GM12874 (cell line): ENCODE measurements at regions not wholly inside any gene's neighbourhood (a gene's known extent, or its start where the extent isn't known, plus 50 kb on each side); places are given as distances from the start of the nearest gene placed in this dataset.

Experiments used
- TF ChIP-seq, protein P1 (sequence below): IDR thresholded peaks from 2 replicates; pipeline ENCODE4 v1.5.1; 2011; ENCODE audit warnings: low read depth, mild to moderate bottlenecking, control low read depth, low read length, moderate library complexity; ENCODE audit not compliant: insufficient read depth

DNA sequence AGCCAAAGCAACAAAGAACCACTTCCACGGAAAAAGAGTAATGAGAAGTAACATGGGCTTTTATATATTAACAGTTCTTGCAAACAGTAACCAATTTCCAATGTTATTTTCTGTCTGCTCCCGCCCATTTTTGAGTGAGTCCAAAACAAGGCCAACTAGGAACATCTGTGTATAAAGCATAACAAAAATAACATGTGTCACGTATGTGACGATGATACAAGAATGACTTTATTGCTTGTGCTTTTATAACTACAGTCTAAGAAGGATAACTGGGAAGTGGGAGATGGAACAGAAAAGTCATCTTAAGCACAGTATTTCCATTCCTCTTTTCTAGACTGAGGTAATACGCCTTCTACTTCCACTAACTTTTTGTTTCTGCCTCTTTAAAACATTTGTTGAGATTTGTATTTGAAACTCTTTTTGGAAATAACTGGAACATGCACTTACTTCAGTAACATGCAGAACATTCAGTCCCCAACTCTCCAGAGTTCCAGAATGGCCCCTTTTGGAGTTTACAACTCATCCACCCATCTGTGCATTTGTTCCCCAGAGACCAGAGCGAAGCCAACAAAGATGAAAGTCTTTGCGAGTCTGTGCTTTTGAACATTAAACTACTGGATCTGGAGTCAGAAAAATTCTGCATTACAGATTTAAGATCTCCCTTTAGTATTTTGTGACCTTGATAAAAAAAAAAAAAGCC is 143.0 kb upstream of the ZRANB2 start:
- TF ChIP-seq, protein P1, sequence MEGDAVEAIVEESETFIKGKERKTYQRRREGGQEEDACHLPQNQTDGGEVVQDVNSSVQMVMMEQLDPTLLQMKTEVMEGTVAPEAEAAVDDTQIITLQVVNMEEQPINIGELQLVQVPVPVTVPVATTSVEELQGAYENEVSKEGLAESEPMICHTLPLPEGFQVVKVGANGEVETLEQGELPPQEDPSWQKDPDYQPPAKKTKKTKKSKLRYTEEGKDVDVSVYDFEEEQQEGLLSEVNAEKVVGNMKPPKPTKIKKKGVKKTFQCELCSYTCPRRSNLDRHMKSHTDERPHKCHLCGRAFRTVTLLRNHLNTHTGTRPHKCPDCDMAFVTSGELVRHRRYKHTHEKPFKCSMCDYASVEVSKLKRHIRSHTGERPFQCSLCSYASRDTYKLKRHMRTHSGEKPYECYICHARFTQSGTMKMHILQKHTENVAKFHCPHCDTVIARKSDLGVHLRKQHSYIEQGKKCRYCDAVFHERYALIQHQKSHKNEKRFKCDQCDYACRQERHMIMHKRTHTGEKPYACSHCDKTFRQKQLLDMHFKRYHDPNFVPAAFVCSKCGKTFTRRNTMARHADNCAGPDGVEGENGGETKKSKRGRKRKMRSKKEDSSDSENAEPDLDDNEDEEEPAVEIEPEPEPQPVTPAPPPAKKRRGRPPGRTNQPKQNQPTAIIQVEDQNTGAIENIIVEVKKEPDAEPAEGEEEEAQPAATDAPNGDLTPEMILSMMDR, result no peak

GRCh38 chr1:71222668-71223067 is 141.8 kb upstream of the ZRANB2 start:
- TF ChIP-seq, protein P1, result no peak

GRCh38 chr1:71210718-71211117 is 129.9 kb upstream of the ZRANB2 start:
- TF ChIP-seq, protein P1, result no peak

DNA sequence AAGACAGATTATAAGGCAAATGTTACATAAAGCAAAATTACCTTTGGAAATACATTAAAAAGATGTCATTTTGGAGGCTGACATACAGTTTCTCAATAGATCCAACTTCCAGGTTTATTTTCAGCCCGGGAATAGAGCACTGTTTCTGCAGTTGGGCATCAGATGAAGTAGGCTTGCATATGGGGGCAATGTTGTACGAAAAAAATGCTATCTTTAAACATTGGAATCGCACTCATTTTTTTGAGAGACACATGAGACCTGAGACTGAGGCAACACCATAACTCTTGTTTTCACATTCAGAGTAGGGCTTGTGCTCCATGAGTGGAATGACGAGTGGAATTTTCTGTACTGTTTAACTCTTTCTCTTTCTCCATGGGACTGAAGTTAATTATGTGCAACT is 122.4 kb upstream of the ZRANB2 start:
- TF ChIP-seq, protein P1, result no peak

- TF ChIP-seq, protein P1, result no peak
These were observed 119.7 kb upstream of the ZRANB2 start for GRCh38 chr1:71200503-71200902.

- TF ChIP-seq, protein P1, result no peak
These were observed 115.8 kb upstream of the ZRANB2 start for GRCh38 chr1:71196685-71197084.

- TF ChIP-seq, protein P1, result no peak
These were observed 112.3 kb upstream of the ZRANB2 start for GRCh38 chr1:71193153-71193552.
